K562 (cell line): ENCODE measurements at regions not wholly inside any gene's neighbourhood (a gene's known extent, or its start where the extent isn't known, plus 50 kb on each side); places are given as distances from the start of the nearest gene placed in this dataset.

Experiments
- ATAC-seq: fragments of 200-7000 bp; cut with Tn5 transposase; 3 replicates; pipeline ENCODE4 v1.9.1; 2020; ENCODE audit warnings: moderate library complexity
- BruUV-seq: library from RNA; stranded (reverse); fragments of 400-500 nt; replicated peaks from 2 replicates; lab custom pipeline; 2021; lab: Mats Ljungman, UMichigan
- CTCF ChIA-PET: fragments of 300-600 bp; formaldehyde crosslinking; extraction: SDS; loops from one replicate; lab custom pipeline; 2021; ENCODE audit warnings: low intra/inter-chr PET ratio; lab: Yijun Ruan, JAX
- POLR2A ChIA-PET: fragments of 300-600, 350-650 bp; sonication (Branson Sonifier 250); formaldehyde crosslinking; extraction: SDS; loops from one replicate; lab custom pipeline; 2021; ENCODE audit warnings: antibody characterized with exemption, inconsistent platforms; lab: Yijun Ruan, JAX
- DNase-seq, 4 experiments: peaks; one replicate each; pipeline versions ENCODE4 v3.0.0 to v3.0.0-alpha.2; 2011 to 2018; ENCODE audit warnings: low spot score in 3 of 4, mixed read lengths in 3 of 4; ENCODE audit errors: extremely low read depth in 1 of 4
- FAIRE-seq: peaks from 2 replicates; lab custom pipeline; 2011; peaks lifted over from hg19 to GRCh38; lab: Jason Lieb, UNC
- H2AFZ ChIP-seq: 2 replicates; pipeline ENCODE4 v1.6.0; 2011; ENCODE audit warnings: low read depth, low read length, control low read depth, inconsistent platforms
- H3K27ac ChIP-seq: fragments of 200-600 bp; 3 replicates; pipeline ENCODE4 v1.8.0; 2011; ENCODE audit warnings: low read depth, mild to moderate bottlenecking, control low read depth, inconsistent platforms, low read length, moderate library complexity, mixed read lengths; ENCODE audit errors: extremely low read depth
- H3K27me3 ChIP-seq, 2 experiments: fragments of 300-600 bp in 1 of 2; 2 replicates in 1 of 2; 3 replicates in 1 of 2; pipeline versions ENCODE4 v1.6.0 to v1.8.0; 2011; ENCODE audit warnings: inconsistent platforms in 2 of 2, low read length in 2 of 2, mild to moderate bottlenecking in 1 of 2, mixed read lengths in 1 of 2, moderate library complexity in 1 of 2; ENCODE audit not compliant: control insufficient read depth in 2 of 2, insufficient read depth in 2 of 2
- H3K36me3 ChIP-seq: fragments of 300-600 bp; 3 replicates; pipeline ENCODE4 v1.8.0; 2011; ENCODE audit warnings: mild to moderate bottlenecking, low read length, inconsistent platforms; ENCODE audit not compliant: control insufficient read depth, insufficient read depth
- H3K4me1 ChIP-seq, 2 experiments: fragments of 200-600 bp in 1 of 2; replicated peaks in 1 of 2; 2 replicates in 1 of 2; 3 replicates in 1 of 2; pipeline versions ENCODE4 v1.5.1 to v1.8.0; 2011; ENCODE audit warnings: inconsistent platforms in 2 of 2, low read length in 2 of 2, mild to moderate bottlenecking in 1 of 2, mixed read lengths in 1 of 2, moderate library complexity in 1 of 2; ENCODE audit not compliant: control insufficient read depth in 2 of 2, insufficient read depth in 2 of 2
- H3K4me2 ChIP-seq: 2 replicates; pipeline ENCODE4 v1.6.1; 2011; ENCODE audit warnings: low read length, control low read depth, inconsistent platforms, mixed read lengths; ENCODE audit not compliant: insufficient read depth
- H3K4me3 ChIP-seq: fragments of 200-600 bp; sonication (generic), shearing (Covaris generic); 2 replicates; pipeline ENCODE4 v1.5.1; 2016; ENCODE audit warnings: control low read depth, inconsistent platforms
- H3K79me2 ChIP-seq: fragments of 200-600 bp; 3 replicates; pipeline ENCODE4 v1.8.0; 2011; ENCODE audit warnings: low read length, inconsistent platforms; ENCODE audit not compliant: control insufficient read depth, insufficient read depth
- H3K9ac ChIP-seq, 2 experiments: 2 replicates each; pipeline versions ENCODE4 v1.6.0 to v1.6.1; 2011; ENCODE audit warnings: low read depth in 2 of 2, low read length in 2 of 2, control low read depth in 1 of 2, inconsistent platforms in 1 of 2, mild to moderate bottlenecking in 1 of 2, mixed read lengths in 1 of 2; ENCODE audit not compliant: insufficient read depth in 1 of 2
- H3K9me1 ChIP-seq: one replicate; pipeline ENCODE4 v1.6.0; 2011; ENCODE audit warnings: inconsistent platforms, mild to moderate bottlenecking, low read length, moderate library complexity; ENCODE audit not compliant: control insufficient read depth, insufficient read depth
- H3K9me3 ChIP-seq: replicated peaks from 2 replicates; pipeline ENCODE4 v1.5.1; 2011; ENCODE audit warnings: low read depth, low read length, inconsistent platforms; ENCODE audit not compliant: control insufficient read depth, insufficient read depth
- H4K20me1 ChIP-seq: replicated peaks from 2 replicates; pipeline ENCODE4 v1.6.1; 2011; ENCODE audit warnings: low read length, inconsistent platforms, mixed read lengths; ENCODE audit not compliant: control insufficient read depth, insufficient read depth
- NUFIP1 ChIP-seq: fragments of 450-650 bp; IDR thresholded peaks from 2 replicates; pipeline ENCODE4 v1.6.1; 2018; ENCODE audit not compliant: partially characterized antibody
- POLR2H ChIP-seq: IDR thresholded peaks from 2 replicates; pipeline ENCODE4 v1.6.1; 2016; ENCODE audit warnings: missing genetic modification characterization, low read depth, mild to moderate bottlenecking, control low read depth, missing compliant biosample characterization, moderate library complexity
- in situ Hi-C: fragments of 300-500 bp; cut with MboI; formaldehyde crosslinking; loops from 4 replicates; pipeline ENCODE4 v1.15.0; 2018; ENCODE audit warnings: inconsistent platforms, mixed read lengths
- intact Hi-C: fragments of 100-400 bp; cut with micrococcal nuclease; formaldehyde crosslinking; loops from 2 replicates; pipeline ENCODE4 v1.14.2; 2022
- TF ChIP-seq, protein P1 (sequence below), 2 experiments: fragments of 450-650 bp in 1 of 2; sonication (generic) in 1 of 2; formaldehyde crosslinking in 1 of 2; IDR thresholded peaks in 1 of 2; conservative IDR thresholded peaks in 1 of 2; 2 replicates each; pipeline versions ENCODE4 v1.6.1 to v1.8.1; 2016 to 2023; ENCODE audit warnings: mild to moderate bottlenecking in 2 of 2, moderate library complexity in 2 of 2, inconsistent platforms in 1 of 2, missing genetic modification reagents in 1 of 2

DNA sequence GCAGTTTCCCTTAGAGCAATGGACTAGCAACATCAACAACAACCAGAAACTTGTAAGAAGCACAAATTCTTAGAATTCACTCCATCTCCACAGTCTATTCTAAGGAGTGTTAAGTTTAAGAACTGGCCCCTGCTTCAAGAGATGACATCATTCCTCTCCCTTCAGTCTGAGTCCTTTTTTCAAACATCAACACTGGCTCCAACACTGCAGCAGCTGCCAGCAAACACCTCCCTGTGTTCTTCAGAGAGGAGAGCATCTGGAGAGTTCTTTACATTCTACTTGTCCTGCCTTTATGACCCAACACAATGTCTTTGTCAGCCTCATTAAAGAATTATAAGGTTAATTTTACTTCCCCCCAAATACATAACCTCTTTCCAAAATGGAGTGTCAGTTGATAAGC, 122.3 kb downstream of the HNMT start:
- Histone ChIP-seq H4K20me1 (no peaks in the 10 kb centered on the region), H3K79me2 (no peaks in the 10 kb centered on the region), H3K36me3 (no peaks in the 10 kb centered on the region), H3K27ac (no peak overlapping the region), H3K27me3 (no peaks in the 10 kb centered on the region), H2AFZ (no peak overlapping the region), H3K9me3 (no peaks in the 10 kb centered on the region), H3K4me3 (no peak overlapping the region), H3K9ac (no peak overlapping the region), H3K9me1 (no peaks in the 10 kb centered on the region), H3K4me1 (peaks cover 0 to 8% of the 10 kb centered on the region in 2 experiments; a peak in 2 of 5 replicates), H3K4me2 (no peak overlapping the region)
- no TSS peak for BruUV-seq
- intact Hi-C loops: no loop called here
- TF ChIP-seq POLR2H (tag): no peak
- TF ChIP-seq, protein P1, sequence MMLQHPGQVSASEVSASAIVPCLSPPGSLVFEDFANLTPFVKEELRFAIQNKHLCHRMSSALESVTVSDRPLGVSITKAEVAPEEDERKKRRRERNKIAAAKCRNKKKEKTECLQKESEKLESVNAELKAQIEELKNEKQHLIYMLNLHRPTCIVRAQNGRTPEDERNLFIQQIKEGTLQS (IDR thresholded peaks at IDR 0.05): 0 out of 2 replicates have a peak, but pooled peaks have one; percentile 42
- TF ChIP-seq, protein P1 (CRISPR knock-in tag; conservative IDR thresholded peaks at IDR 0.05): no peak
- TF ChIP-seq NUFIP1: no peak
- ChIA-PET CTCF (no interaction called here), POLR2A (no interaction called here)
- ATAC-seq (no peak), FAIRE-seq (no peak), DNase-seq (no peak)
- in situ Hi-C loops: loop anchor here (5.0 kb wide), 1 partner anchor 139 kb away; no protein-coding TSS in a partner anchor
